GM23338 (cell line): ENCODE measurements at regions not wholly inside any gene's neighbourhood (a gene's known extent, or its start where the extent isn't known, plus 50 kb on each side); places are given as distances from the start of the nearest gene placed in this dataset. TPM values are rescaled to one million over a fixed set of nuclear protein-coding genes. Genes with fewer than 3 reads are reported as not detected.
"Not testable (repeated sequence)": the region's sequence is repeated elsewhere in the genome, so short reads cannot be mapped to it uniquely, and the experiment has no call there.

Experiments used
- ATAC-seq: fragments of 200-7000 bp; cut with Tn5 transposase; 3 replicates; pipeline ENCODE4 v1.9.1; 2020
- DNase-seq: peaks from one replicate; pipeline ENCODE4 v3.0.0-alpha.2; 2015; ENCODE audit warnings: low spot score
- H2AFZ ChIP-seq: fragments of 200-600 bp; sonication (generic); 2 replicates; pipeline ENCODE4 v1.8.0; 2016; ENCODE audit warnings: antibody characterized with exemption, mild to moderate bottlenecking, moderate library complexity
- H3F3A ChIP-seq: fragments of 200-600 bp; sonication (generic); replicated peaks from 2 replicates; pipeline ENCODE4 v1.8.0; 2017; ENCODE audit warnings: antibody characterized with exemption, mixed run types, low read depth
- H3K27ac ChIP-seq: fragments of 200-600 bp; sonication (generic); 2 replicates; pipeline ENCODE4 v1.6.1; 2016; ENCODE audit warnings: low read depth
- H3K27me3 ChIP-seq: fragments of 200-600 bp; sonication (generic); 2 replicates; pipeline ENCODE4 v1.8.0; 2016; ENCODE audit warnings: mild to moderate bottlenecking, mixed run types, moderate library complexity; ENCODE audit not compliant: insufficient read depth
- H3K36me3 ChIP-seq: fragments of 200-600 bp; sonication (generic); 2 replicates; pipeline ENCODE4 v1.8.0; 2016; ENCODE audit warnings: mild to moderate bottlenecking; ENCODE audit not compliant: insufficient read depth
- H3K4me1 ChIP-seq: fragments of 200-600 bp; sonication (generic); 2 replicates; pipeline ENCODE4 v1.8.0; 2016; ENCODE audit warnings: mild to moderate bottlenecking, moderate library complexity; ENCODE audit not compliant: insufficient read depth
- H3K4me2 ChIP-seq: fragments of 200-600 bp; sonication (generic); 2 replicates; pipeline ENCODE4 v1.7.1; 2017; ENCODE audit warnings: mixed run types
- H3K4me3 ChIP-seq: fragments of 200-600 bp; sonication (generic); 2 replicates; pipeline ENCODE4 v1.6.1; 2016; ENCODE audit warnings: mixed run types
- H3K79me2 ChIP-seq: fragments of 200-600 bp; sonication (generic); replicated peaks from 2 replicates; pipeline ENCODE4 v1.8.0; 2017; ENCODE audit warnings: mild to moderate bottlenecking; ENCODE audit not compliant: insufficient read depth
- H3K9me2 ChIP-seq: fragments of 200-600 bp; sonication (generic); 2 replicates; pipeline ENCODE4 v1.8.0; 2017; ENCODE audit not compliant: insufficient read depth
- H4K20me1 ChIP-seq: fragments of 200-600 bp; sonication (generic); replicated peaks from 2 replicates; pipeline ENCODE4 v1.8.0; 2017; ENCODE audit warnings: mild to moderate bottlenecking; ENCODE audit not compliant: insufficient read depth
- H3K27ac Mint-ChIP-seq: 2 replicates; pipeline ENCODE4 v1.8.0; 2020; ENCODE audit warnings: inconsistent platforms, mild to moderate bottlenecking, moderate library complexity, mixed read lengths
- H3K27me3 Mint-ChIP-seq: 3 replicates; pipeline ENCODE4 v1.8.0; 2022; ENCODE audit warnings: low read depth, mild to moderate bottlenecking, moderate library complexity, mixed read lengths, inconsistent platforms; ENCODE audit not compliant: insufficient read depth, poor library complexity
- H3K36me3 Mint-ChIP-seq: 3 replicates; pipeline ENCODE4 v1.8.0; 2021; ENCODE audit warnings: low read depth, mild to moderate bottlenecking, inconsistent platforms, moderate library complexity, mixed read lengths
- H3K4me1 Mint-ChIP-seq: 3 replicates; pipeline ENCODE4 v1.8.0; 2020; ENCODE audit warnings: mild to moderate bottlenecking, inconsistent platforms, mixed read lengths
- H3K4me3 Mint-ChIP-seq: 3 replicates; pipeline ENCODE4 v1.8.0; 2021; ENCODE audit warnings: moderate library complexity, mild to moderate bottlenecking, inconsistent platforms, mixed read lengths
- H3K9me3 Mint-ChIP-seq: 3 replicates; pipeline ENCODE4 v1.8.0; 2020; ENCODE audit warnings: moderate library complexity, mild to moderate bottlenecking, inconsistent platforms, mixed read lengths
- microRNA-seq: library from miRNA; unstranded; fragments of <30 nt; microRNA quantifications from one replicate; pipeline ENCODE4, GENCODE V29; 2017
- small RNA-seq: library from RNA; depleted of rRNA; stranded (forward); fragments of <200 nt; gene quantifications from one replicate; pipeline ENCODE3, GENCODE V24; 2014; ENCODE audit warnings: low replicate concordance

GRCh38 chr4:174382938-174383605, 99.4 kb downstream of the CEP44 start:
- not testable (repeated sequence) for H3K27ac Mint-ChIP-seq, H3K9me3 Mint-ChIP-seq

More at GRCh38 chr4:174382938-174383605, 99.4 kb downstream of the CEP44 start:
- not testable (repeated sequence) for H3K36me3 ChIP-seq, H3F3A ChIP-seq, H3K79me2 ChIP-seq, H3K27ac ChIP-seq, H3K4me2 ChIP-seq, H2AFZ ChIP-seq, H3K9me2 ChIP-seq, ATAC-seq, H4K20me1 ChIP-seq, H3K4me3 Mint-ChIP-seq, H3K36me3 Mint-ChIP-seq, DNase-seq, H3K27me3 Mint-ChIP-seq, H3K4me3 ChIP-seq, H3K27me3 ChIP-seq
- peaks cover 38% of the 10 kb centered on the region for H3K4me1 ChIP-seq
- peaks cover 22% of the 10 kb centered on the region for H3K4me1 Mint-ChIP-seq

Small RNAs in the stretch of these regions (microRNA-seq; reads per million reads assigned to microRNA genes)
- gene MIR4276: not detected

Small RNAs in the stretch of these regions (small RNA-seq; reads per million reads assigned to genes)
- not detected for gene MIR4276
